DMS53 treated with DMSO at 0.1 percent for 48 hours (cell line): ENCODE measurements at regions not wholly inside any gene's neighbourhood (a gene's known extent, or its start where the extent isn't known, plus 50 kb on each side); places are given as distances from the start of the nearest gene placed in this dataset.
"Not testable (repeated sequence)": the region's sequence is repeated elsewhere in the genome, so short reads cannot be mapped to it uniquely, and the experiment has no call there.

Experiments used
- DNase-seq: peaks from one replicate; lab custom pipeline; 2025; ENCODE audit not compliant: unreplicated experiment; lab: John Stamatoyannopoulos, UW

DNA sequence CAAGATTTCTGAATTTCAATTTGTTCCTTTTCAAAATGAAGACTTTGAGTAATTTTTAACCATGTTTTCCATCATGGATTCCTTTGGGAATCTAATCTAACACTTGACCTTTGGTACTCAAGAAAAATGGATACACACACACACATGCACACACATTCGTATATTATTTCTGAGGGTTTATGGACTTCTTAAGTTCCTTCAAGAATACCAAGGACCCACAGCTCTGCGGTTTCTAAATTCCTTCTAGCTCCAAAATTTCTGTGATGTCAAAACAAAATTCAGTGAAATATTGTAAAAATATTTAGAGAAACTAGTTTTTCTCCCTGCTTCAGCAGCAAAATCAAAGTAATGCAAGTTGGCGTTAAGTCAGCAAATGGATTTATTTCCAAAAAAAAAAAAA lies 98.3 kb upstream of the FAM13C start:
- no peak for DNase-seq

GRCh38 chr10:59456199-59456598 lies 93.8 kb upstream of the FAM13C start:
- DNase-seq = no peak

GRCh38 chr10:59454171-59454919 lies 92.0 kb upstream of the FAM13C start:
- no peak for DNase-seq

- no peak for DNase-seq
Observed at GRCh38 chr10:59448616-59449015, 86.3 kb upstream of the FAM13C start.

DNA sequence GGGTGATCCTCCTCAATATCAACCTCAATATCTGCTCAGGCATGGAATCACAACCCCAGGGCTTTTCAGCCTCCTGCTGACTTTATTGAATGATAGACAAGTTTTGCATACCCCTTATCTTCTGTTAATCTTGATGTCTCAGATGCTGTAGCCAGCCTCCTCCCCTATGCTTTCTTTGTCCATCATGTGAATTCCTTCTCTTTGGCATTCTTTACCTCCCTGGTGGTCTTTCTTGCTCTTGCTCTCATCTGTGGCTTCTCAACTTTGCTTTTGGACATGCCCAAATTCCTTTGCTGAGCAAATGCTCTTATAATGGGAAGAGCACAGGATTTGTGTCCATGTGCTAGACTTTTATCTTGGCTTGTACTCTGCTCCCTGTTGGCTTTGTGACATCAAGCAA lies 73.4 kb upstream of the FAM13C start:
- no peak for DNase-seq

DNA sequence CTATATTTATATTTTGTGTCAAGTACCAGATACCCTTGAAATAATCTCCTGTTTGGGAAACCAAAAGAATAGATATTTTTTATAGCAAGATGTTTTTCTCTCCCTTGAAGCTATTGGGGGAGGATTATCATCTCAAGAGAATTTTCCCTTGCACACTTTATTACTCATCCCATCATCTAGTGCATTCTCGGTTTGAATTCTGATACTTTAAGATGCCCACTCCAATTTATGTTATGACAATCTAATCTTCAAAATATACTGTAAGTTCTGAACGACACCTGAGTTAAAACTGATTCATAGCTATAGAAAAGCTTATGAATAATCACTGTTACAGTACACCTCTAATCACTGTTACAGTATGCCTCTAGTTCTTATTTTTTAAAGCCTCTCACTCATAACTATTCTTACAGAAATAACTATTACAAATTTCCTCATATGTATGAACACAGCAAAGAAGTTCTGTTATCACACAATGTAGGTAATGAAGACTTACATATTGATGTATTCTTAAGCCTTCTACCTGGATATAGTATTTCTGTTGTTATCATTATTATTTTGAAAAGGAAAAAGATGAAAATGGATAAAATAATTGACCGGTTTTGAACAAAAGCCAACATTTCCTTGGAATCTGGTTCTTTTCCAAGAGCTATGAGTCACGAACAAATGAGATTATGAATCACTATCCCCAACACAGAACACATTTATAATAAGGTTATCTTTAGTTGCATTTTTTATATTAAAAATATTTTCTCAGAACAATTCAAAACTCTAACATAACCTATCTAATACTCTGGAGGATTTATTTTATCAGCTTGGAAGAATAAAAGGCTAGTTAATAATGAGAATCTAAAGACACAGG lies 72.3 kb upstream of the FAM13C start:
- DNase-seq = no peak

- DNase-seq = no peak
Observed at GRCh38 chr10:59433720-59434428, 71.5 kb upstream of the FAM13C start.

- DNase-seq = no peak
Observed at GRCh38 chr10:59432207-59432900, 70.0 kb upstream of the FAM13C start.

DNA sequence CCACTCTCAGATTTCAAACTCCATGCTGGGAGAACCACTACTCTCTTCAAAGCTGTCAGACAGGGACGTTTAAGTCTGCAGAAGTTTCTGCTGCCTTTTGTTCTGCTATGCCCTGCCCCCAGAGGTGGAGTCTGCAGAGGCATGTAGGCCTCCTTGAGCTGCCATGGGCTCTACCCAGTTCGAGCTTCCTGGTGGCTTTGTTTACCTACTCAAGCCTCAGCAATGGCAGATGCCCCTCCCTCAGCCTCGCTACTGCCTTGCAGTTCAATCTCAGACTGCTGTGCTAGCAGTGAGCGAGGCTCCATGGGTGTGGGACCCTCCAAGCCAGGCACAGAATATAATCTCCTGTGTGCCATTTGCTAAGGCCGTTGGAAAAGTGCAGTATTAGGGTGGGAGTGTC lies 51.4 kb upstream of the FAM13C start:
- not testable (repeated sequence) for DNase-seq
